ENCODE measurements at regions not wholly inside any gene's neighbourhood (a gene's known extent, or its start where the extent isn't known, plus 50 kb on each side); places are given as distances from the start of the nearest gene placed in this dataset.

- no peak overlapping the region for H3K4me3 Mint-ChIP-seq
- H3K9me3 Mint-ChIP-seq = peaks cover 2% of the 10 kb centered on the region
- Histone ChIP-seq H3K36me3 (no peaks in the 10 kb centered on the region), H2AFZ (replicated peaks) (peak overlapping the region; percentile 27), H3K27ac (peak overlapping the region; percentile 66), H3F3A (ENCODE audit: low read depth) (peaks cover 9% of the 10 kb centered on the region), H3K27me3 (no peaks in the 10 kb centered on the region), H3K9me3 (ENCODE audit: low read depth) (no peaks in the 10 kb centered on the region), H3K4me1 (peaks cover 34% of the 10 kb centered on the region), H4K20me1 (ENCODE audit: low read depth) (no peaks in the 10 kb centered on the region), H3K4me3 (no peak overlapping the region), H3K4me2 (peak overlapping the region; percentile 40), H3K9ac (no peak overlapping the region), H3K79me2 (ENCODE audit: low read depth) (no peaks in the 10 kb centered on the region)
- H3K27ac Mint-ChIP-seq = peak overlapping the region; percentile 86
- peaks cover 36% of the 10 kb centered on the region for H3K4me1 Mint-ChIP-seq
- DNase-seq (ENCODE audit: low spot score) = no peak
- H3K27me3 Mint-ChIP-seq (ENCODE audit: insufficient read depth, low read depth) = peaks cover 5% of the 10 kb centered on the region
- H3K36me3 Mint-ChIP-seq = peaks cover 2% of the 10 kb centered on the region
- TF ChIP-seq CTCF (IDR thresholded peaks at IDR 0.05) = no peak
Measured at GRCh38 chr6:139547122-139547776, 172.8 kb upstream of the CITED2 start.

- H3K36me3 Mint-ChIP-seq = peaks cover 2% of the 10 kb centered on the region
- H3K9me3 Mint-ChIP-seq = peaks cover 2% of the 10 kb centered on the region
- Histone ChIP-seq H3K27me3 (no peaks in the 10 kb centered on the region), H3F3A (ENCODE audit: low read depth) (peaks cover 9% of the 10 kb centered on the region), H2AFZ (replicated peaks) (peak overlapping the region; percentile 27), H3K4me1 (peaks cover 46% of the 10 kb centered on the region), H3K27ac (no peak overlapping the region), H4K20me1 (ENCODE audit: low read depth) (no peaks in the 10 kb centered on the region), H3K9ac (no peak overlapping the region), H3K36me3 (no peaks in the 10 kb centered on the region), H3K4me3 (no peak overlapping the region), H3K4me2 (peak overlapping the region; percentile 40), H3K9me3 (ENCODE audit: low read depth) (no peaks in the 10 kb centered on the region), H3K79me2 (ENCODE audit: low read depth) (no peaks in the 10 kb centered on the region)
- no peak overlapping the region for H3K4me3 Mint-ChIP-seq
- TF ChIP-seq EZH2phosphoT487 (IDR thresholded peaks at IDR 0.05) (no peak), CTCF (IDR thresholded peaks at IDR 0.05) (no peak), EZH2 (IDR thresholded peaks at IDR 0.05) (no peak)
- H3K27me3 Mint-ChIP-seq (ENCODE audit: insufficient read depth, low read depth) = peaks cover 5% of the 10 kb centered on the region
- peak overlapping the region; percentile 14 for H3K27ac Mint-ChIP-seq
- peaks cover 39% of the 10 kb centered on the region for H3K4me1 Mint-ChIP-seq
- no peak for DNase-seq (ENCODE audit: low spot score)
Measured at GRCh38 chr6:139546106-139546472, 171.6 kb upstream of the CITED2 start.

GRCh38 chr6:139545206-139546105 is 171.0 kb upstream of the CITED2 start:
- Mint-ChIP-seq H3K27me3 (ENCODE audit: insufficient read depth, low read depth) (peaks cover 5% of the 10 kb centered on the region), H3K4me1 (peaks cover 45% of the 10 kb centered on the region)

More at GRCh38 chr6:139545206-139546105, 171.0 kb upstream of the CITED2 start:
- TF ChIP-seq EZH2 (IDR thresholded peaks at IDR 0.05) = no peak
- no peak for TF ChIP-seq EZH2phosphoT487 (IDR thresholded peaks at IDR 0.05)
- no peak for TF ChIP-seq CTCF (IDR thresholded peaks at IDR 0.05)
- DNase-seq (ENCODE audit: low spot score) = no peak
- Histone ChIP-seq H3K79me2 (ENCODE audit: low read depth) (no peaks in the 10 kb centered on the region), H3K9ac (no peak overlapping the region), H2AFZ (replicated peaks) (peak overlapping the region; percentile 27), H3K4me3 (no peak overlapping the region), H3K27me3 (no peaks in the 10 kb centered on the region), H3K4me1 (peaks cover 52% of the 10 kb centered on the region), H3K36me3 (no peaks in the 10 kb centered on the region), H3K4me2 (peak overlapping the region; percentile 40), H4K20me1 (ENCODE audit: low read depth) (no peaks in the 10 kb centered on the region), H3K27ac (peak overlapping the region; percentile 21), H3F3A (ENCODE audit: low read depth) (peaks cover 9% of the 10 kb centered on the region), H3K9me3 (ENCODE audit: low read depth) (no peaks in the 10 kb centered on the region)
- Mint-ChIP-seq H3K9me3 (peaks cover 2% of the 10 kb centered on the region), H3K36me3 (peaks cover 2% of the 10 kb centered on the region), H3K27ac (peak overlapping the region; percentile 59), H3K4me3 (no peak overlapping the region)
